Lower leg skin (tissue), 3 donors: ENCODE measurements at regions not wholly inside any gene's neighbourhood (a gene's known extent, or its start where the extent isn't known, plus 50 kb on each side); places are given as distances from the start of the nearest gene placed in this dataset.

Experiments used
- POLR2A ChIP-seq, 2 donors: fragments of 450-650 bp; IDR thresholded peaks; one replicate each; pipeline ENCODE4 v1.6.1; 2016 to 2017; ENCODE audit warnings: antibody characterized with exemption in 2 of 2, mild to moderate bottlenecking in 1 of 2, moderate library complexity in 1 of 2
- TF ChIP-seq, protein P1 (sequence below), 3 donors: fragments of 450-650 bp; IDR thresholded peaks; one replicate each; pipeline ENCODE4 v1.5.1; 2016; ENCODE audit warnings: antibody characterized with exemption in 3 of 3, mild to moderate bottlenecking in 3 of 3, moderate library complexity in 2 of 3

GRCh38 chr12:17060260-17060659 lies 454.3 kb upstream of the LMO3 start:
- TF ChIP-seq, protein P1, sequence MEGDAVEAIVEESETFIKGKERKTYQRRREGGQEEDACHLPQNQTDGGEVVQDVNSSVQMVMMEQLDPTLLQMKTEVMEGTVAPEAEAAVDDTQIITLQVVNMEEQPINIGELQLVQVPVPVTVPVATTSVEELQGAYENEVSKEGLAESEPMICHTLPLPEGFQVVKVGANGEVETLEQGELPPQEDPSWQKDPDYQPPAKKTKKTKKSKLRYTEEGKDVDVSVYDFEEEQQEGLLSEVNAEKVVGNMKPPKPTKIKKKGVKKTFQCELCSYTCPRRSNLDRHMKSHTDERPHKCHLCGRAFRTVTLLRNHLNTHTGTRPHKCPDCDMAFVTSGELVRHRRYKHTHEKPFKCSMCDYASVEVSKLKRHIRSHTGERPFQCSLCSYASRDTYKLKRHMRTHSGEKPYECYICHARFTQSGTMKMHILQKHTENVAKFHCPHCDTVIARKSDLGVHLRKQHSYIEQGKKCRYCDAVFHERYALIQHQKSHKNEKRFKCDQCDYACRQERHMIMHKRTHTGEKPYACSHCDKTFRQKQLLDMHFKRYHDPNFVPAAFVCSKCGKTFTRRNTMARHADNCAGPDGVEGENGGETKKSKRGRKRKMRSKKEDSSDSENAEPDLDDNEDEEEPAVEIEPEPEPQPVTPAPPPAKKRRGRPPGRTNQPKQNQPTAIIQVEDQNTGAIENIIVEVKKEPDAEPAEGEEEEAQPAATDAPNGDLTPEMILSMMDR (IDR thresholded peaks at IDR 0.05): no peak
- TF ChIP-seq POLR2A (IDR thresholded peaks at IDR 0.05): no peak
